Lower leg skin (tissue), 4 donors: ENCODE measurements at regions not wholly inside any gene's neighbourhood (a gene's known extent, or its start where the extent isn't known, plus 50 kb on each side); places are given as distances from the start of the nearest gene placed in this dataset.

ENCODE experiments used
- DNase-seq, 2 donors: peaks; one replicate each; pipeline ENCODE4 v3.0.0-alpha.2; 2019; ENCODE audit warnings: low spot score in 2 of 2
- H3K4me3 ChIP-seq: fragments of 200-600 bp; sonication (generic); 2 replicates; pipeline ENCODE4 v1.5.1; 2017; ENCODE audit warnings: mild to moderate bottlenecking, low read depth; ENCODE audit not compliant: poor library complexity, severe bottlenecking
- POLR2A ChIP-seq, 2 donors: fragments of 450-650 bp; IDR thresholded peaks; one replicate each; pipeline ENCODE4 v1.6.1; 2016 to 2017; ENCODE audit warnings: antibody characterized with exemption in 2 of 2, mild to moderate bottlenecking in 1 of 2, moderate library complexity in 1 of 2
- WGBS, 2 donors: methylation state at CpG; one replicate each; pipeline ENCODE4 v1.1.5; 2018; 5-methylcytosine and 5-hydroxymethylcytosine counted together
- intact Hi-C: fragments of 100-400 bp; cut with DNase I; formaldehyde crosslinking; loops from one replicate; pipeline ENCODE4 v1.15.0; 2023; ENCODE audit warnings: low total_unique reads
- TF ChIP-seq, protein P1 (sequence below), 3 donors: fragments of 450-650 bp; IDR thresholded peaks; one replicate each; pipeline ENCODE4 v1.5.1; 2016; ENCODE audit warnings: antibody characterized with exemption in 3 of 3, mild to moderate bottlenecking in 3 of 3, moderate library complexity in 2 of 3

DNA sequence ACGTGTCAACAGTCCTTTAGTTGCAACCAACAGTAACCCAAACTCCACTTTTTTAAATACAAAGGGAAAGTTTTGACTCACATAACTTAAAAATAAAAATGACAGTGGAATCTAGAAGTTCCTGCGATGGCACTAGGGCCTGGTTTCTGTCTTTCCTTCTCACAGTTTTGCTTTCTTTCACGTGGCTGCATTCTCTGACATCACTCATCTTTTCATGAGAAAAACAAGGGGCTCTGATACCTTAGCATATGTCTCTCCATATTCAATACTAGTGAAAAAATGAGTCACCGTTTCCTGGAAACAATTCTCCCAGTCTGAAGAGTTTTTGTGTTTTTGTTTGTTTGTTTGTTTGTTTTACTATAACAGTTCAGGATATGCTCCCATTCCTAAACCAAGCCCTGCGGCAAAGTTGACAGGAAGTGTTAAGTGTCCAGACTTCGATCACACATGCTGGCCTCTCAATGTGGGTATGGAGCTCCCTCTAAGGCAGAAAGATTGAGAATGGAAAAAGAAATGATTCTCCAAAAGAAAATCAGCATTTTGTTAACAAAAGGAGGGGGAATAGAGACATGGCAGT lies 483.3 kb downstream of the TTLL7 start:
- DNase-seq = no peak

GRCh38 chr1:83512373-83513193 lies 486.3 kb downstream of the TTLL7 start:
- H3K4me3 ChIP-seq = no peak overlapping the region
- TF ChIP-seq, protein P1, sequence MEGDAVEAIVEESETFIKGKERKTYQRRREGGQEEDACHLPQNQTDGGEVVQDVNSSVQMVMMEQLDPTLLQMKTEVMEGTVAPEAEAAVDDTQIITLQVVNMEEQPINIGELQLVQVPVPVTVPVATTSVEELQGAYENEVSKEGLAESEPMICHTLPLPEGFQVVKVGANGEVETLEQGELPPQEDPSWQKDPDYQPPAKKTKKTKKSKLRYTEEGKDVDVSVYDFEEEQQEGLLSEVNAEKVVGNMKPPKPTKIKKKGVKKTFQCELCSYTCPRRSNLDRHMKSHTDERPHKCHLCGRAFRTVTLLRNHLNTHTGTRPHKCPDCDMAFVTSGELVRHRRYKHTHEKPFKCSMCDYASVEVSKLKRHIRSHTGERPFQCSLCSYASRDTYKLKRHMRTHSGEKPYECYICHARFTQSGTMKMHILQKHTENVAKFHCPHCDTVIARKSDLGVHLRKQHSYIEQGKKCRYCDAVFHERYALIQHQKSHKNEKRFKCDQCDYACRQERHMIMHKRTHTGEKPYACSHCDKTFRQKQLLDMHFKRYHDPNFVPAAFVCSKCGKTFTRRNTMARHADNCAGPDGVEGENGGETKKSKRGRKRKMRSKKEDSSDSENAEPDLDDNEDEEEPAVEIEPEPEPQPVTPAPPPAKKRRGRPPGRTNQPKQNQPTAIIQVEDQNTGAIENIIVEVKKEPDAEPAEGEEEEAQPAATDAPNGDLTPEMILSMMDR (IDR thresholded peaks at IDR 0.05) = no peak
- TF ChIP-seq POLR2A (IDR thresholded peaks at IDR 0.05) = no peak
- DNase-seq = no peak
- intact Hi-C loops = no loop called here
- WGBS, 2 donors = 78% methylated on average over 2 of the region's 2 CpGs

More for the DNA sequence above, 483.3 kb downstream of the TTLL7 start:
- H3K4me3 ChIP-seq = no peak overlapping the region
- WGBS, 2 donors = 71 to 77% methylated on average over 6 of the region's 6 CpGs
- intact Hi-C loops = no loop called here
- TF ChIP-seq, protein P1 (IDR thresholded peaks at IDR 0.05) = no peak
- TF ChIP-seq POLR2A (IDR thresholded peaks at IDR 0.05) = no peak

DNA sequence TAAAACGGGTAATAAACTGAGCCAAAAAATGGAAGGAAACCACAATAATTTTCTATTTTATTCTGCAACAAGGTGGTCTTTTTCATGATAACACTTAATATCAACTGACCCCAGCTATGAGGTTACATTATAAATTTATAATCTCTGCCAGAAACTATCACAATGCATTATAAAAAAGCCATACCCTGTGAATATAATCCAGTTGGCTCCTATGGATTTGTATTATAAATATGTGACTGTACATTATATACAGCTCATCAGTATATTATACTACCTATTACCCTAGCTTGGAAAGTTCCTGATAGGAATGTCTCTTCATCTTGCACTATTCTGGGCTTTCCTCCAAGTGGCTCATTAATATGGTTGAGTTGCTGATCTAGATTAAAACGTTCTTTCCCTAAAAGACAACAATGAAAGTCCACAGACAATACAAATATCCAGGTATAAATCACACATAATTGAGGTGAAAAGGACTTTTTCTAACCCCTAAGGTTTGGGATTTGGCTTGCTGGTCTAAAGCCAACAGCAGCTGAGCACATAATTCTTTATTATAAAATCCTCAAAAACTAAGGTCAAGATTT lies 487.7 kb downstream of the TTLL7 start:
- intact Hi-C loops = no loop called here
- 54 to 63% methylated on average over 2 of the region's 2 CpGs for WGBS, 2 donors
- TF ChIP-seq, protein P1 (IDR thresholded peaks at IDR 0.05) = no peak
- TF ChIP-seq POLR2A (IDR thresholded peaks at IDR 0.05) = no peak
- H3K4me3 ChIP-seq = no peak overlapping the region
- DNase-seq = no peak

- H3K4me3 ChIP-seq = no peak overlapping the region
- TF ChIP-seq, protein P1 (IDR thresholded peaks at IDR 0.05) = no peak
- no peak for TF ChIP-seq POLR2A (IDR thresholded peaks at IDR 0.05)
- intact Hi-C loops = no loop called here
- DNase-seq = no peak
- 45 to 48% methylated on average over 2 of the region's 2 CpGs for WGBS, 2 donors
These were observed 489.6 kb downstream of the TTLL7 start for GRCh38 chr1:83509301-83509781.

DNA sequence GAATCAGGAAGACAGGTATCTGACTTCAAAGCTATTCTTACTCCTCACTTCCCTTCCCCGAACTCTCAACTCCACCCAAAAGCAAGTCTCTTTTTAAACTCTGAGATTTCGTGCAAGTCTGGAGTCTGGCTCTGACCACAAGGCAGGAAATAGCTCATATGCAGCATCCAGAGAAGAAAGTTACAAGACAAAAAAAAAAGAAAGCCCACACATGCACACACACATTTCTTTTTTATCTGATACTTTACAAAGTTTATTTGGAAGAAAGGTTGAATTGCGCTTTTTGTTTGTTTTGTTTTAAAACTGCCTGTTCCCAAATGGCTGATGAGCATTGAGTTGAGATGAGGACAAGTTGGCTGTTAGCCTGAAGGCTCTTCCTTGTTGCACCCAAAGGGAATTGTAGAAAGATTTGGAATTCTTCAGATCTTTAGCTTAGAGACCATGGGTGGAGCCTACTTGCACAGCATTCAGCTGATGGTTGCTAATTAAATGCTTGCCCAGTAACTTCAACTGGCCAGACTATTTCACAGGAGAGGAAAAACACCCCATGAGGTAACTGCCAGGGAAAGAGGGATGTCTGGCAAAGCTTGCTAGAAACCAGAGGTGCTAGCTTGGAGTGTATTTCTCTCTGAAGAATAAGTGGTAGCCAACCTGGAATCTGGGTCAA lies 490.3 kb downstream of the TTLL7 start:
- peak in 1 of 2 donors; percentile 31 for DNase-seq
- intact Hi-C loops = no loop called here
- no peak overlapping the region for H3K4me3 ChIP-seq
- TF ChIP-seq, protein P1 (IDR thresholded peaks at IDR 0.05) = no peak
- TF ChIP-seq POLR2A (IDR thresholded peaks at IDR 0.05) = no peak
- 11 to 14% methylated on average over 3 of the region's 3 CpGs for WGBS, 2 donors
